ENCODE measurements at regions not wholly inside any gene's neighbourhood (a gene's known extent, or its start where the extent isn't known, plus 50 kb on each side); places are given as distances from the start of the nearest gene placed in this dataset.
"Not testable (repeated sequence)": the region's sequence is repeated elsewhere in the genome, so short reads cannot be mapped to it uniquely, and the experiment has no call there.

DNA sequence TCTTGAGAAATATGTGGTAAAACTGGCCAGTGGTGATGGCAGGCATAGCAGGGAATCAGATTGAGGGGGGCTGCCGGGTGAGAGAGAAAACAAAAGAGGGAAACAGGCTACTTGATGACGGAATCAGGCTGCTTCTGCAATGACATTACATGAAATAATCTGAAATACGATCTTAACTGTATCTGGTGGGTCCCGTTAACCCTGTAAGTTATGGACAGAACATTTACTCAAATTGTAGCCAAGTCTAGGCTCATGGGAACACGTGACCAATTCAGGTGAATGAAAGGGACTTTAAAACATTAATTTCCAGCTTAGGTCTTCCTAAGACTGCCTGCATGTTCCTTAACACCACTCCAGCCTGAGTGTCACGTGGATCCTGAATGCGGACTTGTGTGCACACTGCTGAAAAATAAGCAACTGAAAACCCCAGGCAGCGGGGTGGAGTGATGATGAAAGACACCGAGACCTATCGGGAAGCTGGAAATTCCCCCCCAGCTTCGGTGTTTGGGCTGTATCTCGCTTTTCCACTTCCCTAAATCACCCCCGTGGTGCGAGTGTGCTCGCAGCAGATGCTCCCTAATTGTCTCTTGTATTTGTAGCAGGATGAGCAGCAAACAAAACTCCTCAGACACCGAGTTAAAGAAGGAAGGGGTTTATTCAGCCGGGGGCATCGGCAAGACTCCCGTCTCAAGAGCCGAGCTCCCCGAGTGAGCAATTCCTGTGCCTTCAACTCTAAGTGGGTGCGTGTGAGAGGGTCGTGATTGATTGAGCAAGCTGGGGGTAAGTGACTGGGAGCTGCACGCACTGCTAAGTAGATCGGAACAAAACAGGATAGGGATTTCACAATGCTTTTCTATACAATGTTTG is 145.0 kb upstream of the GRK3 start:
- DNase-seq = no peak
- intact Hi-C loops (cut with DNase I; ENCODE audit: low total_unique reads) = no loop called here
- Histone ChIP-seq H3K36me3 (ENCODE audit: low read depth, missing control alignments) (no peaks in the 10 kb centered on the region), H3K27me3 (no peaks in the 10 kb centered on the region), H3K4me1 (peaks cover 3% of the 10 kb centered on the region), H3K27ac (no peak overlapping the region), H3K4me3 (no peak overlapping the region), H3K9me3 (no peaks in the 10 kb centered on the region)
- 33 to 42% methylated on average over 23 to 25 of the region's 25 CpGs for WGBS, 2 donors
- TF ChIP-seq, protein P1, sequence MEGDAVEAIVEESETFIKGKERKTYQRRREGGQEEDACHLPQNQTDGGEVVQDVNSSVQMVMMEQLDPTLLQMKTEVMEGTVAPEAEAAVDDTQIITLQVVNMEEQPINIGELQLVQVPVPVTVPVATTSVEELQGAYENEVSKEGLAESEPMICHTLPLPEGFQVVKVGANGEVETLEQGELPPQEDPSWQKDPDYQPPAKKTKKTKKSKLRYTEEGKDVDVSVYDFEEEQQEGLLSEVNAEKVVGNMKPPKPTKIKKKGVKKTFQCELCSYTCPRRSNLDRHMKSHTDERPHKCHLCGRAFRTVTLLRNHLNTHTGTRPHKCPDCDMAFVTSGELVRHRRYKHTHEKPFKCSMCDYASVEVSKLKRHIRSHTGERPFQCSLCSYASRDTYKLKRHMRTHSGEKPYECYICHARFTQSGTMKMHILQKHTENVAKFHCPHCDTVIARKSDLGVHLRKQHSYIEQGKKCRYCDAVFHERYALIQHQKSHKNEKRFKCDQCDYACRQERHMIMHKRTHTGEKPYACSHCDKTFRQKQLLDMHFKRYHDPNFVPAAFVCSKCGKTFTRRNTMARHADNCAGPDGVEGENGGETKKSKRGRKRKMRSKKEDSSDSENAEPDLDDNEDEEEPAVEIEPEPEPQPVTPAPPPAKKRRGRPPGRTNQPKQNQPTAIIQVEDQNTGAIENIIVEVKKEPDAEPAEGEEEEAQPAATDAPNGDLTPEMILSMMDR (IDR thresholded peaks at IDR 0.05) = no peak
- no peak for TF ChIP-seq POLR2A (IDR thresholded peaks at IDR 0.05)

- 49 to 53% methylated on average over 6 of the region's 6 CpGs for WGBS, 2 donors
- H3K4me1 ChIP-seq; H3K27ac ChIP-seq; intact Hi-C loops (cut with DNase I; ENCODE audit: low total_unique reads); DNase-seq; H3K36me3 ChIP-seq (ENCODE audit: low read depth, missing control alignments); H3K9me3 ChIP-seq; H3K4me3 ChIP-seq; H3K27me3 ChIP-seq: not testable (repeated sequence)
Measured at GRCh38 chr22:25420114-25420441, 144.4 kb upstream of the GRK3 start.

DNA sequence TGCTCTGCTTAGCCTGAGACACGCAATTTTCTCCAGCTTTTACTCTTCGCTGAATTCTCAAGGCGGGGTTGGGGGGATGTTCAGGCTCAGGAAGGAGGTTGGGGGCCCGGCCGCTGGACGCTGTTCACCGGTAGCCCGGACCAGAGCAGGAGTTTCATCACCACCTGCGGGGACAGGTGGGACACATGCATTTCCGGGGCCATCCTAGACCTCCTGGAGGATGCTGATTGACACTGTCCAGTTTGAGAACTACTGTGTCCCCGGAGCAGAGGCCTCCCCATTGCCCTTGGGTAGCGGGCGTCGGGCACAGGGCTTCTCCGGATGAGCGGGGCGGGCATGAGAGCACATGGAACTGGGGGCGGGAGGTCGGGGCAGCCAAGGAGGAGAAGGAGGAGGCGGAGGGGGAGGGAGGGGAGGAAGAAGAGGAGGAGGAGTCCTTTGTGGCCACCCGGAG is 144.0 kb upstream of the GRK3 start:
- no peak for DNase-seq
- H3K4me1 ChIP-seq = peaks cover 3% of the 10 kb centered on the region
- no peaks in the 10 kb centered on the region for H3K27me3 ChIP-seq
- no peaks in the 10 kb centered on the region for H3K36me3 ChIP-seq (ENCODE audit: low read depth, missing control alignments)
- no peaks in the 10 kb centered on the region for H3K9me3 ChIP-seq
- WGBS, 2 donors = 15 to 27% methylated on average over 14 to 21 of the region's 21 CpGs
- no peak overlapping the region for H3K27ac ChIP-seq
- TF ChIP-seq, protein P1 (IDR thresholded peaks at IDR 0.05) = no peak
- no peak for TF ChIP-seq POLR2A (IDR thresholded peaks at IDR 0.05)
- H3K4me3 ChIP-seq = peak overlapping the region; percentile 45 to 63
- intact Hi-C loops (cut with DNase I; ENCODE audit: low total_unique reads) = no loop called here

DNA sequence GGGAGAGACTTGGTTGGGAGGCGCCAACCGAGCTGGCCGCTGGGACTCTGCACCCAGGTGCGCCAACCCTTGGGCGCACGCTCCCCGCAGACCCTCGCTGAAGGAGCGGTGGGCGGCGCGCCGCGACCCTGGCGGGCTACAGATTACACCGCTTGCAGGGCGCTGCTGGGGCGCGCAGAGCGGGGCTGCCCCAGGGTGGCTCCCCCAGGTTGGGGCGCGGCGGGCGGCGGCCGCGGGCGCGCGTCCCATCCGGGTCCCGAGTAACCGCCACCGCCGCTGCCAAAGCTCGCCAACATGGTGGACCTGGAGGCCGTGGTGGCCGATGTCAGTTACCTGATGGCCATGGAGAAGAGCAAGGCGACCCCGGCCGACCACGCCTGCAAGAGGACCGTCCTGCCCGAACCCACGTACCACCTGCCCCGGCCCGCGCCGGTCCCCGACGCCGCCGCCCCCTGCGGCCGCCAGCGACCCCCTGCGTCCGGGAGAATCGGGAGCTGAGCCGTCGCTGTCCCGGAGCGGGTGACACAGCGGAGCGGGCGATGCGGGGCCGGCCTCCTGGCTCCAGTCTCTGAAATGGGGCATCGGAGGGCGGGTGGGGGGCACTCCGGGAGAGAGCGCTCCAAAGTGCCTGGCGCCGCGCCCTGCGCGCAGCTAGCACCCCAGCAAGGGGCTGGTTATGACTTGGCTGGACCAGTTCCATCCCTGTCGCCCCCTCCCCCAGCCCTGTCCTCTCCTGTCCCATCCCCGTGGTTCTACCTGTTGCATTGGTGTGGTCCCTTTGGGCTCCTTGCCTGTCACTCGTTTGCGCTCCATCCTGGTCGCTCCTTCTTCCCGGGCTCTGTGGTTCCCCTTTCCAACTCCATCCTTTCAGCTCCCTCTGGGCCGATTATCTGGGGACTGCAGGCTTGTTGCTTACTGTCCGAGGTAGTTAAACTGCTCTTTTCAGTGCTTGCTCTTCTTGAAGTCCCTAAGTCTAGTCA is 143.3 kb upstream of the GRK3 start:
- Histone ChIP-seq H3K9me3 (no peaks in the 10 kb centered on the region), H3K36me3 (ENCODE audit: low read depth, missing control alignments) (no peaks in the 10 kb centered on the region), H3K4me3 (peak overlapping the region; percentile 45 to 63), H3K27me3 (no peaks in the 10 kb centered on the region), H3K4me1 (peaks cover 3% of the 10 kb centered on the region), H3K27ac (no peak overlapping the region)
- 1 to 3% methylated on average over 36 to 53 of the region's 85 CpGs for WGBS, 2 donors
- DNase-seq = no peak
- TF ChIP-seq, protein P1 (IDR thresholded peaks at IDR 0.05) = no peak
- TF ChIP-seq POLR2A (IDR thresholded peaks at IDR 0.05) = no peak
- intact Hi-C loops (cut with DNase I; ENCODE audit: low total_unique reads) = no loop called here
